Right lobe of liver (tissue), 4 donors: ENCODE measurements at regions not wholly inside any gene's neighbourhood (a gene's known extent, or its start where the extent isn't known, plus 50 kb on each side); places are given as distances from the start of the nearest gene placed in this dataset.

Source experiments
- POLR2A ChIP-seq: fragments of 450-650 bp; IDR thresholded peaks from one replicate; pipeline ENCODE4 v1.6.1; 2017; ENCODE audit warnings: antibody characterized with exemption, mild to moderate bottlenecking
- TF ChIP-seq, protein P1 (sequence below), 4 donors: fragments of 200-600 bp in 3 of 4; fragments of 450-650 bp in 1 of 4; IDR thresholded peaks; one replicate each; pipeline versions ENCODE4 v1.5.1 to v1.8.0; 2016 to 2022; ENCODE audit warnings: antibody characterized with exemption in 4 of 4, mild to moderate bottlenecking in 2 of 4
- donor health status: DM: no; HTN: no; CAD: no.
- donor health status: DM: no; HTN: no; CAD: no.
- donor health status: DM: no; HTN: yes; CAD: no.

GRCh38 chr6:145569140-145569539, 166.2 kb downstream of the EPM2A start:
- TF ChIP-seq, protein P1, sequence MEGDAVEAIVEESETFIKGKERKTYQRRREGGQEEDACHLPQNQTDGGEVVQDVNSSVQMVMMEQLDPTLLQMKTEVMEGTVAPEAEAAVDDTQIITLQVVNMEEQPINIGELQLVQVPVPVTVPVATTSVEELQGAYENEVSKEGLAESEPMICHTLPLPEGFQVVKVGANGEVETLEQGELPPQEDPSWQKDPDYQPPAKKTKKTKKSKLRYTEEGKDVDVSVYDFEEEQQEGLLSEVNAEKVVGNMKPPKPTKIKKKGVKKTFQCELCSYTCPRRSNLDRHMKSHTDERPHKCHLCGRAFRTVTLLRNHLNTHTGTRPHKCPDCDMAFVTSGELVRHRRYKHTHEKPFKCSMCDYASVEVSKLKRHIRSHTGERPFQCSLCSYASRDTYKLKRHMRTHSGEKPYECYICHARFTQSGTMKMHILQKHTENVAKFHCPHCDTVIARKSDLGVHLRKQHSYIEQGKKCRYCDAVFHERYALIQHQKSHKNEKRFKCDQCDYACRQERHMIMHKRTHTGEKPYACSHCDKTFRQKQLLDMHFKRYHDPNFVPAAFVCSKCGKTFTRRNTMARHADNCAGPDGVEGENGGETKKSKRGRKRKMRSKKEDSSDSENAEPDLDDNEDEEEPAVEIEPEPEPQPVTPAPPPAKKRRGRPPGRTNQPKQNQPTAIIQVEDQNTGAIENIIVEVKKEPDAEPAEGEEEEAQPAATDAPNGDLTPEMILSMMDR (IDR thresholded peaks at IDR 0.05) = no peak
- no peak for TF ChIP-seq POLR2A
